Inferior parietal cortex (tissue), 1 donor: ENCODE measurements at regions not wholly inside any gene's neighbourhood (a gene's known extent, or its start where the extent isn't known, plus 50 kb on each side); places are given as distances from the start of the nearest gene placed in this dataset.

Experiments used
- DNase-seq: peaks from one replicate; pipeline ENCODE4 v3.0.0-alpha.2; 2016; ENCODE audit errors: extremely low spot score

GRCh38 chr3:103624271-103624670, 1189.5 kb downstream of the ZPLD1 start:
- no peak for DNase-seq

GRCh38 chr3:103629391-103629790, 1194.6 kb downstream of the ZPLD1 start:
- DNase-seq, result no peak

GRCh38 chr3:103644450-103644849, 1209.6 kb downstream of the ZPLD1 start:
- DNase-seq, result no peak

GRCh38 chr3:103653996-103654395, 1219.2 kb downstream of the ZPLD1 start:
- no peak for DNase-seq

GRCh38 chr3:103657756-103658155, 1222.9 kb downstream of the ZPLD1 start:
- no peak for DNase-seq

GRCh38 chr3:103660810-103661209, 1226.0 kb downstream of the ZPLD1 start:
- no peak for DNase-seq

GRCh38 chr3:103662591-103662990, 1227.8 kb downstream of the ZPLD1 start:
- no peak for DNase-seq

GRCh38 chr3:103672346-103672745, 1237.5 kb downstream of the ZPLD1 start:
- no peak for DNase-seq

GRCh38 chr3:103684904-103685303, 1250.1 kb downstream of the ZPLD1 start:
- no peak for DNase-seq

GRCh38 chr3:103685939-103686338, 1251.1 kb downstream of the ZPLD1 start:
- DNase-seq, result no peak

GRCh38 chr3:103690536-103690935, 1255.7 kb downstream of the ZPLD1 start:
- DNase-seq, result no peak

GRCh38 chr3:103693831-103694230, 1259.0 kb downstream of the ZPLD1 start:
- no peak for DNase-seq

GRCh38 chr3:103698646-103699045, 1263.8 kb downstream of the ZPLD1 start:
- DNase-seq, result no peak

- DNase-seq, result no peak
Observed at GRCh38 chr3:103699228-103699627, 1264.4 kb downstream of the ZPLD1 start.

GRCh38 chr3:103705641-103706040, 1270.8 kb downstream of the ZPLD1 start:
- DNase-seq, result no peak

- no peak for DNase-seq
Observed at GRCh38 chr3:103706671-103707070, 1271.9 kb downstream of the ZPLD1 start.

GRCh38 chr3:103711670-103712069, 1276.9 kb downstream of the ZPLD1 start:
- no peak for DNase-seq

- no peak for DNase-seq
Observed at GRCh38 chr3:103712320-103713008, 1277.6 kb downstream of the ZPLD1 start.

- DNase-seq, result no peak
Observed at GRCh38 chr3:103729547-103729946, 1294.7 kb downstream of the ZPLD1 start.

GRCh38 chr3:103730744-103731143, 1295.9 kb downstream of the ZPLD1 start:
- DNase-seq, result no peak

- no peak for DNase-seq
Observed at GRCh38 chr3:103752986-103753385, 1318.2 kb downstream of the ZPLD1 start.

- no peak for DNase-seq
Observed at GRCh38 chr3:103767635-103768034, 1332.8 kb downstream of the ZPLD1 start.

GRCh38 chr3:103785017-103785416, 1350.2 kb downstream of the ZPLD1 start:
- no peak for DNase-seq

GRCh38 chr3:103785537-103785936, 1350.7 kb downstream of the ZPLD1 start:
- no peak for DNase-seq
